ENCODE measurements at regions not wholly inside any gene's neighbourhood (a gene's known extent, or its start where the extent isn't known, plus 50 kb on each side); places are given as distances from the start of the nearest gene placed in this dataset.

DNA sequence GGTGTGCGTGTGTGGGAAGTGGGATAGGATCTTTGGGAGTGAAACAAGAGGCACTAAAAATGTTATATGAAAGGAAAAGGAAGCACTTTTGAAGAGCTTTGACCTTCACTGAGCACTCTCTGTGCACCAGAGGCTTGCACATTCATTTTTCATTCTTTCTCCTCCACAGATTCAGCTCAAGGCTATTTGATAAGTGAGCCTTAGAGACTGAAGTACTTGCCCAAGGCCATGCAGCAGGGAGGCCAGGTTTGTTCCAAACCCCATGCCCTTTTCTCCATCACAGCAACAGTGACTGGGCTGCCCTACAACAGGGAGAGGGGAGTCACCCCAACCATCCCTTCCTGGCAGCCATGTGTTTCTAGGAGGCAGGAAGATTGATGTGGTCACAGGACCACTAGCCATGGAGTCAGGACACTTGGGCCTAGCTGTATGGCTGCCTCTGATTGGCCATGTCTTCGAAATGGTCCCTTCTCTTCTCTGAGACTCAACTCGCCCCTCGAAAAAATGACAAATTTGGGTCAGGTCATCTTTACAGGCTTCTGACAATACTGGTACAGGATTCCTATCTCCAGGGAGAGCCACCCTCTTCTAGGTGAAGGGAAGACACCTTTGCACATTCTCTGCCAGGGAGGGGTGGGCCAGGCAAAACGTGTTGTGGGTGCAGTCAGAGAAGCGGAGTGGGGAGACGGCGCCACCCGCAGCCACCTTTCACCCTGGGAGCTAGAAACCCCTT lies 123.5 kb upstream of the MYCN start:
- TF ChIP-seq, protein P1, sequence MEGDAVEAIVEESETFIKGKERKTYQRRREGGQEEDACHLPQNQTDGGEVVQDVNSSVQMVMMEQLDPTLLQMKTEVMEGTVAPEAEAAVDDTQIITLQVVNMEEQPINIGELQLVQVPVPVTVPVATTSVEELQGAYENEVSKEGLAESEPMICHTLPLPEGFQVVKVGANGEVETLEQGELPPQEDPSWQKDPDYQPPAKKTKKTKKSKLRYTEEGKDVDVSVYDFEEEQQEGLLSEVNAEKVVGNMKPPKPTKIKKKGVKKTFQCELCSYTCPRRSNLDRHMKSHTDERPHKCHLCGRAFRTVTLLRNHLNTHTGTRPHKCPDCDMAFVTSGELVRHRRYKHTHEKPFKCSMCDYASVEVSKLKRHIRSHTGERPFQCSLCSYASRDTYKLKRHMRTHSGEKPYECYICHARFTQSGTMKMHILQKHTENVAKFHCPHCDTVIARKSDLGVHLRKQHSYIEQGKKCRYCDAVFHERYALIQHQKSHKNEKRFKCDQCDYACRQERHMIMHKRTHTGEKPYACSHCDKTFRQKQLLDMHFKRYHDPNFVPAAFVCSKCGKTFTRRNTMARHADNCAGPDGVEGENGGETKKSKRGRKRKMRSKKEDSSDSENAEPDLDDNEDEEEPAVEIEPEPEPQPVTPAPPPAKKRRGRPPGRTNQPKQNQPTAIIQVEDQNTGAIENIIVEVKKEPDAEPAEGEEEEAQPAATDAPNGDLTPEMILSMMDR (IDR thresholded peaks at IDR 0.05; ENCODE audit: borderline replicate concordance, insufficient read depth, low read depth, low read length): no peak
- no peak overlapping the region for H3K4me3 ChIP-seq (ENCODE audit: low read depth, low read length)

DNA sequence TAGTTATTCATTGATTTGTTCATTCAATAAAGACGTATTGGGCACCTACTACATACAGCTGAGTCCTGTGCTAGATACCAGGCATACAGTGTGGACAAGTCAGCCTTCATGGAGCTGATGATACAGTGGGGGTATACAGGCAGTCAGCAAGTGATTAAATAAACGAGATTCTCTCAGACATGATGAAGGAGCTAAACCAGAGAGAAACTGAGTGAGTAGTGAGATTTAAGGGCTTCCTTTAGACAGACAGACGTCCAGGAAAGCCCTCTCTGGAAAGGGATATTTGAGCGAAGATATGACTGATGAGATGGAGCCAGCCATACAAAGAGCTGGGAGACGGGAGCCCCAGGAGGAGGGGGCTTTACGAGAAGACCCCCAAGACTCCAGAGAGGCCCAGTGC lies 122.6 kb upstream of the MYCN start:
- H3K4me3 ChIP-seq (ENCODE audit: low read depth, low read length): no peak overlapping the region
- TF ChIP-seq, protein P1 (IDR thresholded peaks at IDR 0.05; ENCODE audit: borderline replicate concordance, insufficient read depth, low read depth, low read length): no peak

DNA sequence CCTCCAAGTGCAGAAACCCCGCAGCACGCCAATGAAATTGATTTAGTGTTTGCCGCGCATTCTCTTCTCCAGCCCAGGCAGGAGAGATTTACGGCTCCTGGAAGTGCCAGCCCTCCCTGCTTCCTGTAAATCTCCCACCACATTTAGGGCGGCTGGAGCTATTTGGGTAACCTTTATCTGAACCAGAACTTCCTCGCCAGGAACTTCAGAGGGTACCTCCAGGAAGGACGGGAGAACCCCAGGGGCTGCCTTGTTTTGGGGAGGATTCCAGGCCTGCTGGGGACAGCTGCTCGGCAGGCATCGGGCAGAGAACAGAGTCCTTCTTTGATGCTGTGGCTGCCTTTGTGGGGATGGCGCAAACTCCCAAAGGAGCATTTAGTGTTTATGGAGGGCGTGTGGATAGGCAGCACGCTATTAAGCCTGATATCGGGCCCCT lies 122.0 kb upstream of the MYCN start:
- TF ChIP-seq, protein P1 (IDR thresholded peaks at IDR 0.05; ENCODE audit: borderline replicate concordance, insufficient read depth, low read depth, low read length): no peak
- H3K4me3 ChIP-seq (ENCODE audit: low read depth, low read length): no peak overlapping the region

DNA sequence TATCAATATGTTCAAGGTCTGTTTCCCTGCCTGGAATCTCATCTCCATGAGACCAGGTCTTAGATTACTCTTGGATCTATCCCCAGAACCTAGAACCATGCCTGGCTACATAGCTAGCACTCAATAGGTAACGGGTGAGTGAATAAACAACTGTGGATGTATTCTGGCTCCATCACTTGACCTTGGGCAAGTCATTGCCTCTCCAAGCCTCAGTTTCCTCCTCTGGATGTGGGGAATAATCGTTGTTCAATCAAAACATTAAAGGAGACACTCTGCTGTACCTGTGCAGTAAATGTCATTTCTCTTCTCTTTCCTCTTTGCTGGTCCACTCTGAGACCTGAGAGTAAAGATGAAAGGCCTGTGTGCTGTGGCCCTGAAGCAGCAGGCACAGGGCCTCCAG lies 121.5 kb upstream of the MYCN start:
- TF ChIP-seq, protein P1 (IDR thresholded peaks at IDR 0.05; ENCODE audit: borderline replicate concordance, insufficient read depth, low read depth, low read length): no peak
- no peak overlapping the region for H3K4me3 ChIP-seq (ENCODE audit: low read depth, low read length)

DNA sequence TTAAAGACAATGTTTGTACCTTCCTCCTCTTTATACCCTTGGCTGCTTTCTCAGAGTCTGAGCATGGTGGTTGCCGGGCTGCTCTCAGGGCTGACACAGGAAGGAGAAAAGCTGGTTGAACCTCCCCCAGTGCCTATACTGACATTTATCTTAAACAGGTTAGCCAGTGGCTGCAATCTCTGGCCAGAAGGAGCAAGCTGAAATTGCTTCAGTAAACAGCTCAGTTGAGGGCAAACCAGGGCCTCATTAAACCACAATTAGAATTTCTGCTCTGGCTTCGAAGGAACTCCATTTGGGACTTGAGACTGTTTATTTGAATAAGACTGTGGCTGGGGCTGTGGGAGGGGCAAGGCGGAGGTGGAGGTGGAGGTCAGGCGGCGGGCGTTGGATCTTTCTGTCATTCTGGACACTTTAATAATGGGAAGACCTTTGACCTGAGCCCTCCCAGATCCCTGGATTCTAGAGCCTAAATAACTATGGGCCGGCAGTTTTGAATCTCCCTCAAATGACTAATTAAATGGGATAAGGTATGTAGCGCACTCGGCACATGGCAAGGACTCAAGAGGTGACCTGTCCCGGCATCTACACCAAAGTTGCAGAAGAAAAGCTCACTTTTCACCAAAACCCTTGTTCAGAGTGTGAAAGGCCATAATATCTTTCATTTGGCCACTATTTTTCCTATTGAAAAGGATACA lies 120.6 kb upstream of the MYCN start:
- TF ChIP-seq, protein P1 (IDR thresholded peaks at IDR 0.05; ENCODE audit: borderline replicate concordance, insufficient read depth, low read depth, low read length): no peak
- H3K4me3 ChIP-seq (ENCODE audit: low read depth, low read length): no peak overlapping the region

- TF ChIP-seq, protein P1 (IDR thresholded peaks at IDR 0.05; ENCODE audit: borderline replicate concordance, insufficient read depth, low read depth, low read length): no peak
- H3K4me3 ChIP-seq (ENCODE audit: low read depth, low read length): no peak overlapping the region
Measured at GRCh38 chr2:15820257-15820566, 120.1 kb upstream of the MYCN start.

DNA sequence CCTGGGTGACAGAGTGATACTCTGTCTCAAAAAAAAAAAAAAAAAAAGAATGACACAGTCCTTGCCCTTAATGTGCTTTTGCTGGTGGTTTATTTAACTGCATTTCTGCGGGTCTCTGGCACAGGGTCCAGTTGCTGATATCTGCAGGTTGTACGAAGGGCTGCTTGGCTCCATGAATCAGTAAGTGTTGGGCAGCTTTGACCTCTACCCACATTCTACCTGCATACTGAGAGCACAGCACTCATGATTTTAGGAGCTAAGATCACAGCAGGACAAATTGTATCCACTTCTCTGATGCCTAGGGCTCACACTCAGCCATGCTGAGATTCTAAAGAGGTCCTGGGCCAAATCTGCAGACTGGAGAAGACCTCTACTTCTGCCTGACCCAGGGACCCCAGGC lies 119.4 kb upstream of the MYCN start:
- TF ChIP-seq, protein P1 (IDR thresholded peaks at IDR 0.05; ENCODE audit: borderline replicate concordance, insufficient read depth, low read depth, low read length): no peak
- H3K4me3 ChIP-seq (ENCODE audit: low read depth, low read length): no peak overlapping the region

Measured in GM12875 (cell line).